ENCODE measurements at regions not wholly inside any gene's neighbourhood (a gene's known extent, or its start where the extent isn't known, plus 50 kb on each side); places are given as distances from the start of the nearest gene placed in this dataset.

DNA sequence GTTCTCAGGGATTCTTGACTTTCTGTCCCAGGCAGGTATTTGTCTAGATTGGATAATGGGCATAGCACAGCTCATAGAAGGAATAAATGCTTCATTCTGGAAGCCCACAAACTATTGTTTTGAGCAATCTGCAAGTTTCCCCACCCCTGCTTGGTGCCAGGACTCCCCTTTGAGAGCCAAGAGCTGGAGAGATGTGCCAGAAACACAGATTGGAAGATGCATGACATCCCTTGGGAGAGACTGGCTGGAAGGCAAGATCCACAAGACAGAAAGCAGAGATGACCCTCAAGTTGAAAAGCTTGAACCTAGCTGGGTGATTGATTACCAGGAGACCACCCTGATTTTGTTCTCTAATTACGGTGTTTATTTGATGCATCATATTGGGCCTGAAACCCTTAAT, 89.2 kb upstream of the E2F8 start:
- H4K20me1 ChIP-seq (ENCODE audit: insufficient read depth), result no peaks in the 10 kb centered on the region

GRCh38 chr11:19328586-19329311, 88.0 kb upstream of the E2F8 start:
- H3K27me3 ChIP-seq (ENCODE audit: insufficient read depth, low read depth, low read length), result no peaks in the 10 kb centered on the region
- TF ChIP-seq, protein P1, sequence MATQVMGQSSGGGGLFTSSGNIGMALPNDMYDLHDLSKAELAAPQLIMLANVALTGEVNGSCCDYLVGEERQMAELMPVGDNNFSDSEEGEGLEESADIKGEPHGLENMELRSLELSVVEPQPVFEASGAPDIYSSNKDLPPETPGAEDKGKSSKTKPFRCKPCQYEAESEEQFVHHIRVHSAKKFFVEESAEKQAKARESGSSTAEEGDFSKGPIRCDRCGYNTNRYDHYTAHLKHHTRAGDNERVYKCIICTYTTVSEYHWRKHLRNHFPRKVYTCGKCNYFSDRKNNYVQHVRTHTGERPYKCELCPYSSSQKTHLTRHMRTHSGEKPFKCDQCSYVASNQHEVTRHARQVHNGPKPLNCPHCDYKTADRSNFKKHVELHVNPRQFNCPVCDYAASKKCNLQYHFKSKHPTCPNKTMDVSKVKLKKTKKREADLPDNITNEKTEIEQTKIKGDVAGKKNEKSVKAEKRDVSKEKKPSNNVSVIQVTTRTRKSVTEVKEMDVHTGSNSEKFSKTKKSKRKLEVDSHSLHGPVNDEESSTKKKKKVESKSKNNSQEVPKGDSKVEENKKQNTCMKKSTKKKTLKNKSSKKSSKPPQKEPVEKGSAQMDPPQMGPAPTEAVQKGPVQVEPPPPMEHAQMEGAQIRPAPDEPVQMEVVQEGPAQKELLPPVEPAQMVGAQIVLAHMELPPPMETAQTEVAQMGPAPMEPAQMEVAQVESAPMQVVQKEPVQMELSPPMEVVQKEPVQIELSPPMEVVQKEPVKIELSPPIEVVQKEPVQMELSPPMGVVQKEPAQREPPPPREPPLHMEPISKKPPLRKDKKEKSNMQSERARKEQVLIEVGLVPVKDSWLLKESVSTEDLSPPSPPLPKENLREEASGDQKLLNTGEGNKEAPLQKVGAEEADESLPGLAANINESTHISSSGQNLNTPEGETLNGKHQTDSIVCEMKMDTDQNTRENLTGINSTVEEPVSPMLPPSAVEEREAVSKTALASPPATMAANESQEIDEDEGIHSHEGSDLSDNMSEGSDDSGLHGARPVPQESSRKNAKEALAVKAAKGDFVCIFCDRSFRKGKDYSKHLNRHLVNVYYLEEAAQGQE (IDR thresholded peaks at IDR 0.05; ENCODE audit: borderline replicate concordance), result no peak
- TF ChIP-seq SMC3 (conservative IDR thresholded peaks at IDR 0.05; ENCODE audit: poor library complexity), result no peak
- TF ChIP-seq MXI1 (conservative IDR thresholded peaks at IDR 0.05; ENCODE audit: poor library complexity, severe bottlenecking), result no peak
- TF ChIP-seq EP300 (conservative IDR thresholded peaks at IDR 0.05; ENCODE audit: poor library complexity, severe bottlenecking), result no peak
- no peak for TF ChIP-seq TAF1 (IDR thresholded peaks at IDR 0.05; ENCODE audit: low read depth)
- no peak for TF ChIP-seq RAD21 (conservative IDR thresholded peaks at IDR 0.05)
- TF ChIP-seq POLR2AphosphoS5 (IDR thresholded peaks at IDR 0.05), result no peak
- no peaks in the 10 kb centered on the region for H3K9me3 ChIP-seq (ENCODE audit: low read length)
- no peaks in the 10 kb centered on the region for H4K20me1 ChIP-seq (ENCODE audit: insufficient read depth)
- H3K4me3 ChIP-seq (ENCODE audit: low read length), result no peak overlapping the region
- H3K27ac ChIP-seq (ENCODE audit: low read length), result no peak overlapping the region
- H3K9ac ChIP-seq (ENCODE audit: low read length), result no peak overlapping the region
- no peaks in the 10 kb centered on the region for H3K79me2 ChIP-seq (replicated peaks; ENCODE audit: insufficient read depth, low read length)
- no peaks in the 10 kb centered on the region for H3K9me2 ChIP-seq (ENCODE audit: insufficient read depth, low read length)
- no peak overlapping the region for H3K4me2 ChIP-seq (ENCODE audit: low read length)
- H3F3A ChIP-seq (ENCODE audit: insufficient read depth, low read length, poor library complexity, severe bottlenecking), result no peaks in the 10 kb centered on the region
- no peak overlapping the region for H2AFZ ChIP-seq (ENCODE audit: low read depth, low read length)
- H3K36me3 ChIP-seq (ENCODE audit: insufficient read depth, low read length), result no peaks in the 10 kb centered on the region

More for the DNA sequence above, 89.2 kb upstream of the E2F8 start:
- TF ChIP-seq POLR2AphosphoS5 (IDR thresholded peaks at IDR 0.05) (no peak), CTCF (IDR thresholded peaks at IDR 0.05; ENCODE audit: poor library complexity, severe bottlenecking) (no peak), EZH2 (IDR thresholded peaks at IDR 0.05; ENCODE audit: borderline replicate concordance, insufficient read depth, low read length, poor library complexity, severe bottlenecking) (no peak), RAD21 (conservative IDR thresholded peaks at IDR 0.05) (no peak), TAF1 (IDR thresholded peaks at IDR 0.05; ENCODE audit: low read depth) (no peak), SMC3 (conservative IDR thresholded peaks at IDR 0.05; ENCODE audit: poor library complexity) (no peak), EP300 (conservative IDR thresholded peaks at IDR 0.05; ENCODE audit: poor library complexity, severe bottlenecking) (no peak), MXI1 (conservative IDR thresholded peaks at IDR 0.05; ENCODE audit: poor library complexity, severe bottlenecking) (no peak)
- TF ChIP-seq, protein P1 (IDR thresholded peaks at IDR 0.05; ENCODE audit: borderline replicate concordance), result no peak
- Histone ChIP-seq H3K27ac (ENCODE audit: low read length) (no peak overlapping the region), H3K79me2 (replicated peaks; ENCODE audit: insufficient read depth, low read length) (no peaks in the 10 kb centered on the region), H3K27me3 (ENCODE audit: insufficient read depth, low read depth, low read length) (no peaks in the 10 kb centered on the region), H3F3A (ENCODE audit: insufficient read depth, low read length, poor library complexity, severe bottlenecking) (no peaks in the 10 kb centered on the region), H3K4me2 (ENCODE audit: low read length) (no peak overlapping the region), H3K9ac (ENCODE audit: low read length) (no peak overlapping the region), H3K36me3 (ENCODE audit: insufficient read depth, low read length) (no peaks in the 10 kb centered on the region), H3K9me3 (ENCODE audit: low read length) (no peaks in the 10 kb centered on the region), H3K4me3 (ENCODE audit: low read length) (no peak overlapping the region), H3K9me2 (ENCODE audit: insufficient read depth, low read length) (no peaks in the 10 kb centered on the region), H2AFZ (ENCODE audit: low read depth, low read length) (no peak overlapping the region)

All from neural cell (in vitro differentiated cells).